Neural progenitor cell (in vitro differentiated cells): ENCODE measurements at regions not wholly inside any gene's neighbourhood (a gene's known extent, or its start where the extent isn't known, plus 50 kb on each side); places are given as distances from the start of the nearest gene placed in this dataset.

Experiments
- CTCF ChIP-seq: fragments of 200-600 bp; sonication (generic); IDR thresholded peaks from 2 replicates; pipeline ENCODE4 v1.5.1; 2017; ENCODE audit warnings: antibody characterized with exemption, mild to moderate bottlenecking
- EZH2phosphoT487 ChIP-seq: fragments of 200-600 bp; sonication (generic); IDR thresholded peaks from 2 replicates; pipeline ENCODE4 v1.6.1; 2017; ENCODE audit warnings: antibody characterized with exemption

- TF ChIP-seq CTCF (no peak), EZH2phosphoT487 (no peak)
Measured at GRCh38 chr11:91258876-91259275, 965.7 kb upstream of the FAT3 start.
